ENCODE measurements at regions not wholly inside any gene's neighbourhood (a gene's known extent, or its start where the extent isn't known, plus 50 kb on each side); places are given as distances from the start of the nearest gene placed in this dataset.

- POLR2A ChIA-PET: no interaction called here
- DNase-seq (ENCODE audit: extremely low spot score): no peak
- CTCF ChIA-PET: no interaction called here
- no peak for TF ChIP-seq CTCF (IDR thresholded peaks at IDR 0.05; ENCODE audit: control extremely low read depth, extremely low read depth, low read depth, missing control alignments)
Observed at GRCh38 chr12:34348064-34348463, 325.8 kb downstream of the ALG10 start.

- ChIA-PET POLR2A (no interaction called here), CTCF (no interaction called here)
- DNase-seq (ENCODE audit: extremely low spot score): no peak
- no peak for TF ChIP-seq CTCF (IDR thresholded peaks at IDR 0.05; ENCODE audit: control extremely low read depth, extremely low read depth, low read depth, missing control alignments)
Observed at GRCh38 chr12:34348836-34349672, 326.8 kb downstream of the ALG10 start.

- POLR2A ChIA-PET: no interaction called here
- TF ChIP-seq CTCF (IDR thresholded peaks at IDR 0.05; ENCODE audit: control extremely low read depth, extremely low read depth, low read depth, missing control alignments): no peak
- CTCF ChIA-PET: no interaction called here
- no peak for DNase-seq (ENCODE audit: extremely low spot score)
Observed at GRCh38 chr12:34349673-34349961, 327.3 kb downstream of the ALG10 start.

- no peak for TF ChIP-seq CTCF (IDR thresholded peaks at IDR 0.05; ENCODE audit: control extremely low read depth, extremely low read depth, low read depth, missing control alignments)
- ChIA-PET CTCF (no interaction called here), POLR2A (no interaction called here)
- DNase-seq (ENCODE audit: extremely low spot score): no peak
Observed at GRCh38 chr12:34350092-34351041, 328.1 kb downstream of the ALG10 start.

- no peak for DNase-seq (ENCODE audit: extremely low spot score)
- ChIA-PET POLR2A (no interaction called here), CTCF (no interaction called here)
- no peak for TF ChIP-seq CTCF (IDR thresholded peaks at IDR 0.05; ENCODE audit: control extremely low read depth, extremely low read depth, low read depth, missing control alignments)
Observed at GRCh38 chr12:34352098-34352497, 329.8 kb downstream of the ALG10 start.

- ChIA-PET POLR2A (no interaction called here), CTCF (no interaction called here)
- no peak for DNase-seq (ENCODE audit: extremely low spot score)
- TF ChIP-seq CTCF (IDR thresholded peaks at IDR 0.05; ENCODE audit: control extremely low read depth, extremely low read depth, low read depth, missing control alignments): no peak
Observed at GRCh38 chr12:34354239-34355200, 332.2 kb downstream of the ALG10 start.
